ENCODE measurements at regions not wholly inside any gene's neighbourhood (a gene's known extent, or its start where the extent isn't known, plus 50 kb on each side); places are given as distances from the start of the nearest gene placed in this dataset.
"Not testable (repeated sequence)": the region's sequence is repeated elsewhere in the genome, so short reads cannot be mapped to it uniquely, and the experiment has no call there.

- Mint-ChIP-seq H3K36me3 (ENCODE audit: low read depth) (peaks cover 2% of the 10 kb centered on the region), H3K27me3 (ENCODE audit: low read depth) (peaks cover 63% of the 10 kb centered on the region), H3K9me3 (peaks cover 5% of the 10 kb centered on the region), H3K27ac (no peak overlapping the region), H3K4me3 (no peak overlapping the region), H3K4me1 (ENCODE audit: low read depth) (peaks cover 31% of the 10 kb centered on the region)
Measured at GRCh38 chr15:70237626-70238025, 139.9 kb upstream of the TLE3 start.

- Mint-ChIP-seq H3K4me3 (no peak overlapping the region), H3K9me3 (peaks cover 16% of the 10 kb centered on the region), H3K4me1 (ENCODE audit: low read depth) (peaks cover 26% of the 10 kb centered on the region), H3K36me3 (ENCODE audit: low read depth) (peaks cover 7% of the 10 kb centered on the region), H3K27ac (peak overlapping the region; percentile 29), H3K27me3 (ENCODE audit: low read depth) (peaks cover 67% of the 10 kb centered on the region)
Measured at GRCh38 chr15:70236341-70237086, 138.8 kb upstream of the TLE3 start.

GRCh38 chr15:70235347-70235746 lies 137.6 kb upstream of the TLE3 start:
- Mint-ChIP-seq H3K9me3 (peaks cover 19% of the 10 kb centered on the region), H3K4me3 (no peak overlapping the region), H3K27ac (no peak overlapping the region), H3K36me3 (ENCODE audit: low read depth) (peaks cover 9% of the 10 kb centered on the region), H3K27me3 (ENCODE audit: low read depth) (peaks cover 58% of the 10 kb centered on the region), H3K4me1 (ENCODE audit: low read depth) (peaks cover 21% of the 10 kb centered on the region)

GRCh38 chr15:70234256-70234905 lies 136.7 kb upstream of the TLE3 start:
- H3K27me3 Mint-ChIP-seq (ENCODE audit: low read depth) = peaks cover 60% of the 10 kb centered on the region
- no peak overlapping the region for H3K27ac Mint-ChIP-seq
- H3K4me3 Mint-ChIP-seq = no peak overlapping the region
- H3K36me3 Mint-ChIP-seq (ENCODE audit: low read depth) = peaks cover 9% of the 10 kb centered on the region
- peaks cover 16% of the 10 kb centered on the region for H3K4me1 Mint-ChIP-seq (ENCODE audit: low read depth)
- peaks cover 26% of the 10 kb centered on the region for H3K9me3 Mint-ChIP-seq

GRCh38 chr15:70231484-70231883 lies 133.8 kb upstream of the TLE3 start:
- H3K27me3 Mint-ChIP-seq (ENCODE audit: low read depth) = peaks cover 41% of the 10 kb centered on the region
- H3K9me3 Mint-ChIP-seq = peaks cover 29% of the 10 kb centered on the region
- H3K4me1 Mint-ChIP-seq (ENCODE audit: low read depth) = peaks cover 12% of the 10 kb centered on the region
- no peak overlapping the region for H3K27ac Mint-ChIP-seq
- no peak overlapping the region for H3K4me3 Mint-ChIP-seq
- H3K36me3 Mint-ChIP-seq (ENCODE audit: low read depth) = peaks cover 9% of the 10 kb centered on the region

- not testable (repeated sequence) for H3K27ac Mint-ChIP-seq; H3K4me3 Mint-ChIP-seq; H3K4me1 Mint-ChIP-seq (ENCODE audit: low read depth); H3K36me3 Mint-ChIP-seq (ENCODE audit: low read depth)
- Mint-ChIP-seq H3K27me3 (ENCODE audit: low read depth) (peaks cover 26% of the 10 kb centered on the region), H3K9me3 (peaks cover 26% of the 10 kb centered on the region)
Measured at GRCh38 chr15:70227918-70228317, 130.2 kb upstream of the TLE3 start.

- Mint-ChIP-seq H3K4me3 (no peak overlapping the region), H3K27me3 (ENCODE audit: low read depth) (peaks cover 21% of the 10 kb centered on the region), H3K4me1 (ENCODE audit: low read depth) (peaks cover 8% of the 10 kb centered on the region), H3K9me3 (peaks cover 20% of the 10 kb centered on the region), H3K27ac (no peak overlapping the region), H3K36me3 (ENCODE audit: low read depth) (peaks cover 5% of the 10 kb centered on the region)
Measured at GRCh38 chr15:70227147-70227546, 129.4 kb upstream of the TLE3 start.

- Mint-ChIP-seq H3K27me3 (ENCODE audit: low read depth) (peaks cover 16% of the 10 kb centered on the region), H3K27ac (no peak overlapping the region), H3K4me1 (ENCODE audit: low read depth) (peaks cover 8% of the 10 kb centered on the region), H3K36me3 (ENCODE audit: low read depth) (peaks cover 1% of the 10 kb centered on the region), H3K4me3 (no peak overlapping the region), H3K9me3 (peaks cover 13% of the 10 kb centered on the region)
Measured at GRCh38 chr15:70226337-70226980, 128.7 kb upstream of the TLE3 start.

- peaks cover 8% of the 10 kb centered on the region for H3K4me1 Mint-ChIP-seq (ENCODE audit: low read depth)
- no peak overlapping the region for H3K27ac Mint-ChIP-seq
- peaks cover 11% of the 10 kb centered on the region for H3K9me3 Mint-ChIP-seq
- no peak overlapping the region for H3K4me3 Mint-ChIP-seq
- H3K36me3 Mint-ChIP-seq (ENCODE audit: low read depth) = no peaks in the 10 kb centered on the region
- H3K27me3 Mint-ChIP-seq (ENCODE audit: low read depth) = peaks cover 21% of the 10 kb centered on the region
Measured at GRCh38 chr15:70225416-70225815, 127.7 kb upstream of the TLE3 start.

GRCh38 chr15:70222606-70223005 lies 124.9 kb upstream of the TLE3 start:
- peaks cover 20% of the 10 kb centered on the region for H3K27me3 Mint-ChIP-seq (ENCODE audit: low read depth)
- H3K4me3 Mint-ChIP-seq = no peak overlapping the region
- H3K36me3 Mint-ChIP-seq (ENCODE audit: low read depth) = no peaks in the 10 kb centered on the region
- H3K9me3 Mint-ChIP-seq = no peaks in the 10 kb centered on the region
- peaks cover 8% of the 10 kb centered on the region for H3K4me1 Mint-ChIP-seq (ENCODE audit: low read depth)
- H3K27ac Mint-ChIP-seq = no peak overlapping the region

GRCh38 chr15:70220490-70221096 lies 122.9 kb upstream of the TLE3 start:
- Mint-ChIP-seq H3K4me3 (no peak overlapping the region), H3K27me3 (ENCODE audit: low read depth) (peaks cover 16% of the 10 kb centered on the region), H3K4me1 (ENCODE audit: low read depth) (peaks cover 8% of the 10 kb centered on the region), H3K9me3 (no peaks in the 10 kb centered on the region), H3K36me3 (ENCODE audit: low read depth) (no peaks in the 10 kb centered on the region), H3K27ac (no peak overlapping the region)

GRCh38 chr15:70219966-70220365 lies 122.2 kb upstream of the TLE3 start:
- Mint-ChIP-seq H3K9me3 (no peaks in the 10 kb centered on the region), H3K4me3 (no peak overlapping the region), H3K36me3 (ENCODE audit: low read depth) (no peaks in the 10 kb centered on the region), H3K27me3 (ENCODE audit: low read depth) (peaks cover 16% of the 10 kb centered on the region), H3K27ac (no peak overlapping the region), H3K4me1 (ENCODE audit: low read depth) (peaks cover 8% of the 10 kb centered on the region)

GRCh38 chr15:70219256-70219895 lies 121.7 kb upstream of the TLE3 start:
- Mint-ChIP-seq H3K4me1 (ENCODE audit: low read depth) (peaks cover 8% of the 10 kb centered on the region), H3K9me3 (no peaks in the 10 kb centered on the region), H3K36me3 (ENCODE audit: low read depth) (no peaks in the 10 kb centered on the region), H3K27ac (no peak overlapping the region), H3K4me3 (no peak overlapping the region), H3K27me3 (ENCODE audit: low read depth) (peaks cover 16% of the 10 kb centered on the region)
